Activated naive CD4-positive, alpha-beta T cell treated with anti-CD3 and anti-CD28 coated beads, Interleukin-2, amount 50 U/mL, for 72 hours (primary cell): ENCODE measurements at regions not wholly inside any gene's neighbourhood (a gene's known extent, or its start where the extent isn't known, plus 50 kb on each side); places are given as distances from the start of the nearest gene placed in this dataset.

ENCODE experiments used
- ATAC-seq, 2 donors: fragments of 150-1000 bp; cut with Tn5 transposase; 2 replicates each; pipeline ENCODE4 v1.10.0; 2021; ENCODE audit warnings: mild to moderate bottlenecking in 2 of 2, moderate library complexity in 2 of 2
- DNase-seq, 2 donors: peaks; one replicate each; pipeline ENCODE4 v3.0.0; 2021 to 2022; ENCODE audit warnings: low spot score in 2 of 2
- H3K27ac Mint-ChIP-seq, 2 donors: one replicate each; pipeline ENCODE4 v1.8.0; 2022; ENCODE audit warnings: mild to moderate bottlenecking in 2 of 2, mixed read lengths in 2 of 2
- H3K36me3 Mint-ChIP-seq, 2 donors: one replicate each; pipeline ENCODE4 v1.8.0; 2022; ENCODE audit warnings: mixed read lengths in 2 of 2
- H3K9me3 Mint-ChIP-seq, 2 donors: one replicate each; pipeline ENCODE4 v1.8.0; 2022; ENCODE audit warnings: mixed read lengths in 2 of 2

GRCh38 chr21:17738176-17738953 is 80.8 kb downstream of the C21orf91 start:
- H3K27ac Mint-ChIP-seq, result no peak overlapping the region
- peaks cover 6 to 8% of the 10 kb centered on the region in 2 donors for H3K36me3 Mint-ChIP-seq
- H3K9me3 Mint-ChIP-seq, result peaks cover 0 to 8% of the 10 kb centered on the region in 2 donors
- ATAC-seq (no peak), DNase-seq (no peak)

- no peaks in the 10 kb centered on the region for H3K9me3 Mint-ChIP-seq
- no peak for DNase-seq
- no peaks in the 10 kb centered on the region for H3K36me3 Mint-ChIP-seq
- ATAC-seq, result no peak
- H3K27ac Mint-ChIP-seq, result no peak overlapping the region
Observed at GRCh38 chr21:17736072-17736471, 83.1 kb downstream of the C21orf91 start.

GRCh38 chr21:17733209-17733608 is 85.9 kb downstream of the C21orf91 start:
- H3K36me3 Mint-ChIP-seq, result no peaks in the 10 kb centered on the region
- DNase-seq, result no peak
- no peaks in the 10 kb centered on the region for H3K9me3 Mint-ChIP-seq
- H3K27ac Mint-ChIP-seq, result no peak overlapping the region
- ATAC-seq, result no peak

- H3K27ac Mint-ChIP-seq, result no peak overlapping the region
- no peaks in the 10 kb centered on the region for H3K9me3 Mint-ChIP-seq
- H3K36me3 Mint-ChIP-seq, result no peaks in the 10 kb centered on the region
- DNase-seq, result no peak
- no peak for ATAC-seq
Observed at GRCh38 chr21:17732306-17732705, 86.8 kb downstream of the C21orf91 start.

- Mint-ChIP-seq H3K9me3 (no peaks in the 10 kb centered on the region), H3K36me3 (no peaks in the 10 kb centered on the region), H3K27ac (no peak overlapping the region)
- ATAC-seq, result no peak
- no peak for DNase-seq
Observed at GRCh38 chr21:17731554-17731953, 87.6 kb downstream of the C21orf91 start.

GRCh38 chr21:17730782-17731181 is 88.4 kb downstream of the C21orf91 start:
- no peak for ATAC-seq
- Mint-ChIP-seq H3K36me3 (no peaks in the 10 kb centered on the region), H3K9me3 (no peaks in the 10 kb centered on the region), H3K27ac (no peak overlapping the region)
- DNase-seq, result no peak

GRCh38 chr21:17729455-17729854 is 89.7 kb downstream of the C21orf91 start:
- Mint-ChIP-seq H3K9me3 (no peaks in the 10 kb centered on the region), H3K36me3 (no peaks in the 10 kb centered on the region), H3K27ac (no peak overlapping the region)
- DNase-seq, result no peak
- no peak for ATAC-seq

- ATAC-seq (no peak), DNase-seq (no peak)
- no peaks in the 10 kb centered on the region for H3K36me3 Mint-ChIP-seq
- H3K9me3 Mint-ChIP-seq, result no peaks in the 10 kb centered on the region
- no peak overlapping the region for H3K27ac Mint-ChIP-seq
Observed at GRCh38 chr21:17727361-17727760, 91.8 kb downstream of the C21orf91 start.

GRCh38 chr21:17726047-17726829 is 92.9 kb downstream of the C21orf91 start:
- Mint-ChIP-seq H3K36me3 (no peaks in the 10 kb centered on the region), H3K9me3 (no peaks in the 10 kb centered on the region), H3K27ac (no peak overlapping the region)
- ATAC-seq, result no peak
- DNase-seq, result no peak

- ATAC-seq (no peak), DNase-seq (no peak)
- H3K36me3 Mint-ChIP-seq, result no peaks in the 10 kb centered on the region
- H3K27ac Mint-ChIP-seq, result no peak overlapping the region
- H3K9me3 Mint-ChIP-seq, result no peaks in the 10 kb centered on the region
Observed at GRCh38 chr21:17725339-17725738, 93.8 kb downstream of the C21orf91 start.

- DNase-seq (no peak), ATAC-seq (no peak)
- H3K36me3 Mint-ChIP-seq, result peaks cover 15 to 16% of the 10 kb centered on the region in 2 donors
- peaks cover 6 to 11% of the 10 kb centered on the region in 2 donors for H3K9me3 Mint-ChIP-seq
- H3K27ac Mint-ChIP-seq, result no peak overlapping the region
Observed at GRCh38 chr21:17712887-17713286, 100.2 kb upstream of the BTG3 start.

GRCh38 chr21:17711896-17712295 is 99.2 kb upstream of the BTG3 start:
- ATAC-seq (peak in 1 of 2 donors; percentile 9), DNase-seq (no peak)
- Mint-ChIP-seq H3K9me3 (peaks cover 10 to 16% of the 10 kb centered on the region in 2 donors), H3K36me3 (peaks cover 15 to 16% of the 10 kb centered on the region in 2 donors), H3K27ac (no peak overlapping the region)

GRCh38 chr21:17709266-17709611 is 96.5 kb upstream of the BTG3 start:
- DNase-seq (no peak), ATAC-seq (peak; percentile 98 to 99)
- H3K9me3 Mint-ChIP-seq, result peaks cover 10 to 20% of the 10 kb centered on the region in 2 donors
- peaks cover 20 to 31% of the 10 kb centered on the region in 2 donors for H3K36me3 Mint-ChIP-seq
- peak overlapping the region in 1 of 2 donors; percentile 77 for H3K27ac Mint-ChIP-seq

- H3K36me3 Mint-ChIP-seq, result peaks cover 18 to 27% of the 10 kb centered on the region in 2 donors
- DNase-seq, result no peak
- peaks cover 9 to 19% of the 10 kb centered on the region in 2 donors for H3K9me3 Mint-ChIP-seq
- ATAC-seq, result peak; percentile 6 to 27
- H3K27ac Mint-ChIP-seq, result peak overlapping the region in 1 of 2 donors; percentile 77
Observed at GRCh38 chr21:17708522-17709265, 96.0 kb upstream of the BTG3 start.

GRCh38 chr21:17699524-17700189 is 87.0 kb upstream of the BTG3 start:
- peaks cover 18 to 26% of the 10 kb centered on the region in 2 donors for H3K9me3 Mint-ChIP-seq
- no peak overlapping the region for H3K27ac Mint-ChIP-seq
- DNase-seq, result no peak
- ATAC-seq, result peak in 1 of 2 donors; percentile 45
- H3K36me3 Mint-ChIP-seq, result peaks cover 26% of the 10 kb centered on the region in 2 donors

GRCh38 chr21:17697473-17697872 is 84.8 kb upstream of the BTG3 start:
- Mint-ChIP-seq H3K27ac (peak overlapping the region in 1 of 2 donors; percentile 68), H3K9me3 (peaks cover 17 to 18% of the 10 kb centered on the region in 2 donors), H3K36me3 (peaks cover 18% of the 10 kb centered on the region in 2 donors)
- DNase-seq (no peak), ATAC-seq (peak in 1 of 2 donors; percentile 54)
